Parathyroid adenoma (tissue), 2 donors: ENCODE measurements at regions not wholly inside any gene's neighbourhood (a gene's known extent, or its start where the extent isn't known, plus 50 kb on each side); places are given as distances from the start of the nearest gene placed in this dataset.

Source experiments
- H2AFZ ChIP-seq: fragments of 300-600 bp; sonication (generic); one replicate; pipeline ENCODE4 v1.7.0; 2017; ENCODE audit warnings: antibody characterized with exemption, mild to moderate bottlenecking
- H3K27ac ChIP-seq: fragments of 300-600 bp; sonication (generic); one replicate; pipeline ENCODE4 v1.7.0; 2017
- H3K27me3 ChIP-seq: fragments of 300-600 bp; sonication (generic); one replicate; pipeline ENCODE4 v1.7.0; 2017; ENCODE audit warnings: low read length; ENCODE audit not compliant: control insufficient read depth, insufficient read depth
- H3K36me3 ChIP-seq: fragments of 300-600 bp; sonication (generic); one replicate; pipeline ENCODE4 v1.7.0; 2017; ENCODE audit warnings: low read length; ENCODE audit not compliant: control insufficient read depth, insufficient read depth
- H3K4me1 ChIP-seq: fragments of 300-600 bp; sonication (generic); one replicate; pipeline ENCODE4 v1.7.0; 2017; ENCODE audit warnings: control low read depth
- H3K4me2 ChIP-seq: fragments of 300-600 bp; sonication (generic); one replicate; pipeline ENCODE4 v1.7.0; 2017; ENCODE audit warnings: low read length
- H3K4me3 ChIP-seq: fragments of 300-600 bp; sonication (generic); one replicate; pipeline ENCODE4 v1.7.0; 2017; ENCODE audit warnings: low read depth, low read length
- H3K79me2 ChIP-seq: fragments of 300-600 bp; sonication (generic); one replicate; pipeline ENCODE4 v1.7.0; 2017; ENCODE audit warnings: control low read depth
- H3K9ac ChIP-seq: fragments of 300-600 bp; sonication (generic); one replicate; pipeline ENCODE4 v1.7.0; 2017; ENCODE audit warnings: mild to moderate bottlenecking
- H3K9me3 ChIP-seq: fragments of 300-600 bp; sonication (generic); one replicate; pipeline ENCODE4 v1.7.0; 2017; ENCODE audit warnings: low read length; ENCODE audit not compliant: control insufficient read depth
- CTCF ChIP-seq: fragments of 300-600 bp; sonication (generic); IDR thresholded peaks from one replicate; pipeline ENCODE4 v1.7.0; 2017; ENCODE audit warnings: antibody characterized with exemption, mild to moderate bottlenecking
- donor health status: primary hyperparathyroidism.

- H3K9ac ChIP-seq = no peak overlapping the region
- H2AFZ ChIP-seq = no peak overlapping the region
- H3K27me3 ChIP-seq = no peaks in the 10 kb centered on the region
- H3K36me3 ChIP-seq = no peaks in the 10 kb centered on the region
- no peak for TF ChIP-seq CTCF
- no peak overlapping the region for H3K4me3 ChIP-seq
- H3K4me2 ChIP-seq = no peak overlapping the region
- H3K79me2 ChIP-seq = no peaks in the 10 kb centered on the region
- no peaks in the 10 kb centered on the region for H3K4me1 ChIP-seq
- no peak overlapping the region for H3K27ac ChIP-seq
- H3K9me3 ChIP-seq = no peaks in the 10 kb centered on the region
Observed at GRCh38 chr3:145754605-145755289, 406.2 kb downstream of the PLOD2 start.

- Histone ChIP-seq H3K27ac (no peak overlapping the region), H3K4me1 (no peaks in the 10 kb centered on the region), H3K79me2 (no peaks in the 10 kb centered on the region), H3K36me3 (no peaks in the 10 kb centered on the region), H3K4me3 (no peak overlapping the region), H3K9me3 (no peaks in the 10 kb centered on the region), H2AFZ (no peak overlapping the region), H3K27me3 (no peaks in the 10 kb centered on the region), H3K9ac (no peak overlapping the region), H3K4me2 (no peak overlapping the region)
- no peak for TF ChIP-seq CTCF
Observed at GRCh38 chr3:145760036-145760435, 400.9 kb downstream of the PLOD2 start.

GRCh38 chr3:145767909-145768308 lies 393.1 kb downstream of the PLOD2 start:
- Histone ChIP-seq H3K9me3 (no peaks in the 10 kb centered on the region), H3K36me3 (no peaks in the 10 kb centered on the region), H3K27ac (no peak overlapping the region), H3K4me1 (no peaks in the 10 kb centered on the region), H3K79me2 (no peaks in the 10 kb centered on the region), H2AFZ (no peak overlapping the region), H3K27me3 (no peaks in the 10 kb centered on the region), H3K4me3 (no peak overlapping the region), H3K9ac (no peak overlapping the region), H3K4me2 (no peak overlapping the region)
- no peak for TF ChIP-seq CTCF

- no peak for TF ChIP-seq CTCF
- Histone ChIP-seq H3K9ac (no peak overlapping the region), H3K36me3 (no peaks in the 10 kb centered on the region), H3K9me3 (no peaks in the 10 kb centered on the region), H3K27me3 (no peaks in the 10 kb centered on the region), H3K27ac (no peak overlapping the region), H3K4me1 (no peaks in the 10 kb centered on the region), H2AFZ (no peak overlapping the region), H3K4me3 (no peak overlapping the region), H3K4me2 (no peak overlapping the region), H3K79me2 (no peaks in the 10 kb centered on the region)
Observed at GRCh38 chr3:145776782-145777408, 384.1 kb downstream of the PLOD2 start.

- Histone ChIP-seq H3K27me3 (no peaks in the 10 kb centered on the region), H3K9ac (no peak overlapping the region), H2AFZ (no peak overlapping the region), H3K79me2 (no peaks in the 10 kb centered on the region), H3K36me3 (no peaks in the 10 kb centered on the region), H3K27ac (no peak overlapping the region), H3K4me2 (no peak overlapping the region), H3K4me1 (no peaks in the 10 kb centered on the region), H3K4me3 (no peak overlapping the region), H3K9me3 (no peaks in the 10 kb centered on the region)
- TF ChIP-seq CTCF = no peak
Observed at GRCh38 chr3:145780301-145780700, 380.7 kb downstream of the PLOD2 start.
